Spleen (tissue), 11 donors: ENCODE measurements at regions not wholly inside any gene's neighbourhood (a gene's known extent, or its start where the extent isn't known, plus 50 kb on each side); places are given as distances from the start of the nearest gene placed in this dataset.

Source experiments
- DNase-seq: peaks from one replicate; pipeline ENCODE4 v3.0.0-alpha.2; 2020
- H3K27ac ChIP-seq, 8 donors: fragments of 200-600 bp; sonication (generic) in 7 of 8; 1 replicate in 4 of 8; 2 replicates in 4 of 8; pipeline versions ENCODE4 v1.5.0 to v1.8.0; 2016 to 2021; ENCODE audit warnings: inconsistent platforms in 4 of 8, mild to moderate bottlenecking in 4 of 8, moderate library complexity in 1 of 8
- H3K27me3 ChIP-seq, 7 donors: fragments of 200-600 bp; sonication (generic) in 6 of 7; replicated peaks in 1 of 7; 1 replicate in 4 of 7; 2 replicates in 3 of 7; pipeline versions ENCODE4 v1.5.0 to v1.8.0; 2016 to 2021; ENCODE audit warnings: inconsistent platforms in 3 of 7, mild to moderate bottlenecking in 1 of 7
- H3K36me3 ChIP-seq, 6 donors: fragments of 200-600 bp; sonication (generic) in 5 of 6; 1 replicate in 4 of 6; 2 replicates in 2 of 6; pipeline versions ENCODE4 v1.5.0 to v1.8.0; 2016 to 2021; ENCODE audit warnings: inconsistent platforms in 2 of 6
- H3K4me1 ChIP-seq, 6 donors: fragments of 200-600 bp; sonication (generic) in 5 of 6; 1 replicate in 3 of 6; 2 replicates in 3 of 6; pipeline versions ENCODE4 v1.5.0 to v1.8.0; 2016 to 2021; ENCODE audit warnings: inconsistent platforms in 3 of 6
- H3K4me3 ChIP-seq, 8 donors: fragments of 200-600 bp; sonication (generic) in 7 of 8; 1 replicate in 4 of 8; 2 replicates in 4 of 8; pipeline versions ENCODE4 v1.5.0 to v1.8.0; 2016 to 2021; ENCODE audit warnings: inconsistent platforms in 4 of 8, mild to moderate bottlenecking in 4 of 8, moderate library complexity in 2 of 8
- H3K9me3 ChIP-seq, 8 donors: fragments of 200-600 bp; sonication (generic) in 7 of 8; 1 replicate in 4 of 8; 2 replicates in 4 of 8; pipeline versions ENCODE4 v1.5.0 to v1.8.0; 2016 to 2021; ENCODE audit warnings: inconsistent platforms in 4 of 8
- CTCF ChIP-seq, 11 experiments: fragments of 200-600 bp in 7 of 11; fragments of 450-650 bp in 4 of 11; sonication (generic) in 4 of 11; IDR thresholded peaks in 8 of 11; conservative IDR thresholded peaks in 3 of 11; 1 replicate in 7 of 11; 2 replicates in 4 of 11; pipeline versions ENCODE4 v1.4.0 to v1.8.0; 2016 to 2021; ENCODE audit warnings: antibody characterized with exemption in 11 of 11, inconsistent platforms in 4 of 11, mild to moderate bottlenecking in 1 of 11
- POLR2A ChIP-seq, 3 donors: fragments of 450-650 bp; IDR thresholded peaks; one replicate each; pipeline ENCODE4 v1.5.1; 2017; ENCODE audit warnings: antibody characterized with exemption in 3 of 3, mild to moderate bottlenecking in 1 of 3
- POLR2AphosphoS5 ChIP-seq, 3 donors: sonication (generic); formaldehyde crosslinking; IDR thresholded peaks; one replicate each; pipeline ENCODE4 v1.5.1; 2017; ENCODE audit warnings: antibody characterized with exemption in 3 of 3
- WGBS, 5 donors: extraction: QIAGEN DNeasy Blood & Tissue Kit in 3 of 5; methylation state at CpG; one replicate each; pipeline versions ENCODE4 v1.1.5 to v1.1.7; 2013 to 2018; 5-methylcytosine and 5-hydroxymethylcytosine counted together
- intact Hi-C: fragments of 100-400 bp; cut with DNase I; formaldehyde crosslinking; loops from one replicate; pipeline ENCODE4 v1.15.0; 2023; ENCODE audit warnings: low total_unique reads
- donor health status: healthy with polysubstance abuse.
- donor health status: DM: no; HTN: no; CAD: no; lungs with moderate emphysema.
- donor health status: DM: no; HTN: no; CAD: no.
- donor health status: Bipolar disorder and iron deficiency.
- donor health status: healthy.
- donor health status: DM: no; HTN: no; CAD: no.
- donor health status: DM: yes; HTN: yes; CAD: no.

DNA sequence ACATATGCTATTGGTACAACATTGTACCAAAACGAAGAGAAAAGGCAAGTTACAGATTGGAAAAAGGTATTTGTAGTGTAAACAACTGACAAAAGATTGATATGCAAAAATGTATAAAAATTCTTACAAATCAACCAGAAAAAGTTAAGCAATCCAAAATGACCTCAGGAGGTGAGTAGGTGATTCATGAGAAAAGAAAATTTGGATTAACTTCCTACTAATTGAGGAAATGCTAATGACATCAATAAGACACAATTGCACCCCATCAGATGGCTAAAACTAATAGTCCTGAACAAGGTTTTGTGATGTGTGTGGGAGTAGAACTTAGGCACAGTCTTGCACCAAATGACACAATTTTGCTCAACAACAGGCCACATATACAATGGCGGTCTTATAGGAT, 129.3 kb downstream of the COPS8 start:
- no peaks in the 10 kb centered on the region for H3K36me3 ChIP-seq
- H3K9me3 ChIP-seq, result no peaks in the 10 kb centered on the region
- TF ChIP-seq CTCF (IDR thresholded peaks at IDR 0.05 in 8 of 11, conservative IDR thresholded peaks at IDR 0.05 in 3 of 11), result no peak
- TF ChIP-seq POLR2A (IDR thresholded peaks at IDR 0.05), result no peak
- no peak for TF ChIP-seq POLR2AphosphoS5 (IDR thresholded peaks at IDR 0.05)
- intact Hi-C loops, result no loop called here
- WGBS, 5 donors, result 79 to 95% (median 88%) methylated on average over 2 of the region's 2 CpGs
- DNase-seq, result no peak
- H3K4me1 ChIP-seq, result no peaks in the 10 kb centered on the region
- H3K27ac ChIP-seq, result no peak overlapping the region
- H3K27me3 ChIP-seq, result peaks cover 0 to 3% (median 0%) of the 10 kb centered on the region in 7 donors
- no peak overlapping the region for H3K4me3 ChIP-seq

GRCh38 chr2:237217995-237218616, 132.4 kb downstream of the COPS8 start:
- H3K4me1 ChIP-seq, result no peaks in the 10 kb centered on the region
- H3K36me3 ChIP-seq, result no peaks in the 10 kb centered on the region
- whole genome bisulfite sequencing, 5 donors, result 73 to 88% (median 84%) methylated on average over 5 to 7 of the region's 7 CpGs
- no peak overlapping the region for H3K27ac ChIP-seq
- H3K27me3 ChIP-seq, result peaks cover 0 to 6% (median 0%) of the 10 kb centered on the region in 7 donors
- no peak for DNase-seq
- intact Hi-C loops, result no loop called here
- no peaks in the 10 kb centered on the region for H3K9me3 ChIP-seq
- no peak for TF ChIP-seq CTCF (IDR thresholded peaks at IDR 0.05 in 8 of 11, conservative IDR thresholded peaks at IDR 0.05 in 3 of 11)
- no peak for TF ChIP-seq POLR2AphosphoS5 (IDR thresholded peaks at IDR 0.05)
- no peak for TF ChIP-seq POLR2A (IDR thresholded peaks at IDR 0.05)
- no peak overlapping the region for H3K4me3 ChIP-seq

DNA sequence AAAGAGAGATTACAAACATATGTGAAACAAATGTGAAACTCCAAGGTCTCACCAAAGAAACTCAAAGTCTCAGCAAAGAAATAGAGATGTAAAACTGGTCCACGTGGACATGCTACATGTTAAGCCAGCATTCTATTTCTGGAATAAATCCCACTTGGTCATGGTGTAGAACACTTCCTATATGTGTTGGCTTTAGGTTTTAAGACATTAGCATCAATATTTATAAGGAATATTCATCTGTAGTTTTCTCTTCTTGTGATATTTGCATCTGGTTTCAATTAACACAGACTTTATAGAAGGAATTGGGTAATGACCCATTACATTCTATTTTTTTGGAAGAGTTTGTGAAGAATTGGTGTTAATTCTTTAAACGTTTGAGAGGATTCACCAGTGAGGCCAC, 133.1 kb downstream of the COPS8 start:
- no peak overlapping the region for H3K4me3 ChIP-seq
- no peaks in the 10 kb centered on the region for H3K36me3 ChIP-seq
- peaks cover 0 to 6% (median 0%) of the 10 kb centered on the region in 7 donors for H3K27me3 ChIP-seq
- TF ChIP-seq CTCF (IDR thresholded peaks at IDR 0.05 in 8 of 11, conservative IDR thresholded peaks at IDR 0.05 in 3 of 11) (no peak), POLR2AphosphoS5 (IDR thresholded peaks at IDR 0.05) (no peak), POLR2A (IDR thresholded peaks at IDR 0.05) (no peak)
- 69 to 89% (median 76%) methylated on average over 2 of the region's 2 CpGs for WGBS, 5 donors
- no peak for DNase-seq
- no peaks in the 10 kb centered on the region for H3K9me3 ChIP-seq
- intact Hi-C loops, result no loop called here
- H3K27ac ChIP-seq, result no peak overlapping the region
- H3K4me1 ChIP-seq, result no peaks in the 10 kb centered on the region

DNA sequence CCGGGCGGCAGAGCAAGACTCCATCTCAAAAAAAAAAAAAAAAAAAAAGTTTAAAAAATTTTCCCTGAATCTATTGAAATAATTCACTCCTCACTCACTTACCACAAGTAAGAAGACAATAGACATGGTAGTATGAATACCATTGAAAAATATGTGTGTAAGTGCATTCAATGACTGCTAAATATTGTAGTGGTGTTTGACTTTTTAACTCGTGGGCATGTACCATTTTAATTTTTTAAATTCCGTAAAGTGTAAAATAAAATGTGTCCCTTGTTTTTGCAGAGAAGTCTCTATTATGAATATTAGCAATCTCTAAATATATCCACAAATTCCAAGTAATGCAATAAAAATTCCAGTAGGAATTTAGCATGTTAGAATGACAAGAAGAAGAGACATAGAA, 134.1 kb downstream of the COPS8 start:
- no peaks in the 10 kb centered on the region for H3K36me3 ChIP-seq
- WGBS, 5 donors, result 81 to 90% (median 88%) methylated on average over 2 to 4 of the region's 4 CpGs
- TF ChIP-seq POLR2A (IDR thresholded peaks at IDR 0.05) (no peak), CTCF (IDR thresholded peaks at IDR 0.05 in 8 of 11, conservative IDR thresholded peaks at IDR 0.05 in 3 of 11) (no peak), POLR2AphosphoS5 (IDR thresholded peaks at IDR 0.05) (no peak)
- H3K9me3 ChIP-seq, result no peaks in the 10 kb centered on the region
- intact Hi-C loops, result no loop called here
- no peak overlapping the region for H3K27ac ChIP-seq
- no peaks in the 10 kb centered on the region for H3K4me1 ChIP-seq
- no peak overlapping the region for H3K4me3 ChIP-seq
- peaks cover 0 to 10% (median 0%) of the 10 kb centered on the region in 7 donors for H3K27me3 ChIP-seq
- no peak for DNase-seq
